H1 (cell line): ENCODE measurements at regions not wholly inside any gene's neighbourhood (a gene's known extent, or its start where the extent isn't known, plus 50 kb on each side); places are given as distances from the start of the nearest gene placed in this dataset.

Experiments
- CTCF ChIA-PET: fragments of 300-600 bp; sonication (Branson Sonifier 250); formaldehyde crosslinking; loops from one replicate; lab custom pipeline; 2021; ENCODE audit not compliant: partially characterized antibody; lab: Charles Lee
- POLR2A ChIA-PET: fragments of 300-600 bp; sonication (Branson Sonifier 250); formaldehyde crosslinking; loops from one replicate; lab custom pipeline; 2021; ENCODE audit warnings: inconsistent platforms; ENCODE audit not compliant: partially characterized antibody; lab: Charles Lee
- DNase-seq, 2 experiments: peaks; one replicate each; pipeline versions ENCODE4 v3.0.0 to v3.0.0-alpha.2; 2010 to 2022; ENCODE audit warnings: low spot score in 2 of 2, low read depth in 1 of 2, mixed read lengths in 1 of 2
- FAIRE-seq: peaks from 2 replicates; lab custom pipeline; 2011; peaks lifted over from hg19 to GRCh38; lab: Jason Lieb, UNC
- H2AFZ ChIP-seq: 2 replicates; pipeline ENCODE4 v1.8.1; 2012; ENCODE audit warnings: low read length, inconsistent platforms
- H2AK5ac ChIP-seq: 2 replicates; pipeline ENCODE4 v1.6.1; 2013; ENCODE audit warnings: low read depth, low read length
- H2BK120ac ChIP-seq: replicated peaks from 2 replicates; pipeline ENCODE3; 2013; ENCODE audit warnings: low read depth, low read length, inconsistent platforms
- H2BK12ac ChIP-seq: 2 replicates; pipeline ENCODE4 v1.6.1; 2013; ENCODE audit warnings: low read depth, low read length
- H2BK15ac ChIP-seq: 2 replicates; pipeline ENCODE4 v1.6.1; 2013; ENCODE audit warnings: low read length
- H2BK20ac ChIP-seq: 2 replicates; pipeline ENCODE4 v1.6.1; 2013; ENCODE audit warnings: low read length
- H2BK5ac ChIP-seq: 2 replicates; pipeline ENCODE4 v1.6.1; 2013; ENCODE audit warnings: low read depth, low read length
- H3K14ac ChIP-seq: 2 replicates; pipeline ENCODE4 v1.6.1; 2013; ENCODE audit warnings: inconsistent platforms; ENCODE audit not compliant: insufficient read length
- H3K18ac ChIP-seq: 2 replicates; pipeline ENCODE4 v1.6.1; 2013; ENCODE audit warnings: low read length; ENCODE audit errors: extremely low read depth
- H3K23ac ChIP-seq: 2 replicates; pipeline ENCODE4 v1.6.1; 2013; ENCODE audit warnings: inconsistent platforms; ENCODE audit not compliant: insufficient read length
- H3K23me2 ChIP-seq: 2 replicates; pipeline ENCODE4 v1.6.1; 2013; ENCODE audit warnings: low read depth, low read length
- H3K27ac ChIP-seq: 2 replicates; pipeline ENCODE4 v1.6.1; 2011; ENCODE audit warnings: low read depth, low read length, inconsistent platforms
- H3K27me3 ChIP-seq, 4 experiments: replicated peaks in 1 of 4; 1 replicate in 1 of 4; 2 replicates in 3 of 4; pipeline versions ENCODE4 v1.6.1 to v1.8.1; 2011 to 2013; ENCODE audit warnings: low read length in 3 of 4, mild to moderate bottlenecking in 3 of 4, inconsistent platforms in 2 of 4, mixed read lengths in 2 of 4, moderate library complexity in 1 of 4; ENCODE audit not compliant: control insufficient read depth in 3 of 4, insufficient read depth in 3 of 4; ENCODE audit errors: extremely low read depth in 1 of 4
- H3K36me3 ChIP-seq, 4 experiments: 2 replicates each; pipeline versions ENCODE4 v1.6.1 to v1.8.1; 2011 to 2013; ENCODE audit warnings: mild to moderate bottlenecking in 4 of 4, low read length in 3 of 4, moderate library complexity in 2 of 4, control low read depth in 1 of 4, inconsistent platforms in 1 of 4; ENCODE audit not compliant: insufficient read depth in 4 of 4, control insufficient read depth in 2 of 4
- H3K4ac ChIP-seq: replicated peaks from 2 replicates; pipeline ENCODE3; 2013; ENCODE audit warnings: low read length, low read depth, mixed read lengths, inconsistent platforms; ENCODE audit not compliant: insufficient read length
- H3K4me1 ChIP-seq, 4 experiments: replicated peaks in 1 of 4; 1 replicate in 1 of 4; 2 replicates in 3 of 4; pipeline versions ENCODE4 v1.6.1 to v1.8.1; 2011 to 2013; ENCODE audit warnings: low read length in 3 of 4, inconsistent platforms in 2 of 4, mixed read lengths in 1 of 4; ENCODE audit not compliant: insufficient read depth in 4 of 4, control insufficient read depth in 3 of 4
- H3K4me2 ChIP-seq, 2 experiments: 2 replicates each; pipeline versions ENCODE4 v1.6.1 to v1.8.1; 2011 to 2013; ENCODE audit warnings: low read depth in 2 of 2, low read length in 2 of 2, control low read depth in 1 of 2, inconsistent platforms in 1 of 2, mild to moderate bottlenecking in 1 of 2; ENCODE audit not compliant: insufficient read depth in 1 of 2
- H3K4me3 ChIP-seq, 4 experiments: fragments of 200-600, 300-600 bp in 1 of 4; sonication (generic), shearing (Covaris generic), sonication (Bioruptor Twin) in 1 of 4; 2 replicates each; pipeline versions ENCODE4 v1.5.1 to v1.8.1; 2011 to 2016; ENCODE audit warnings: low read length in 4 of 4, low read depth in 3 of 4, control low read depth in 2 of 4, inconsistent platforms in 2 of 4, mild to moderate bottlenecking in 2 of 4, mixed read lengths in 1 of 4, moderate library complexity in 1 of 4; ENCODE audit not compliant: insufficient read depth in 2 of 4; ENCODE audit errors: extremely low read depth in 1 of 4
- H3K56ac ChIP-seq: replicated peaks from 2 replicates; pipeline ENCODE3; 2013; ENCODE audit warnings: low read depth, mild to moderate bottlenecking, mixed read lengths, low read length, inconsistent platforms; ENCODE audit not compliant: insufficient read length
- H3K79me1 ChIP-seq: 2 replicates; pipeline ENCODE4 v1.6.1; 2013; ENCODE audit warnings: low read depth, low read length, control low read depth
- H3K79me2 ChIP-seq, 2 experiments: 2 replicates each; pipeline versions ENCODE4 v1.6.1 to v1.8.1; 2012 to 2013; ENCODE audit warnings: low read length in 2 of 2, mild to moderate bottlenecking in 2 of 2, inconsistent platforms in 1 of 2; ENCODE audit not compliant: insufficient read depth in 2 of 2, control insufficient read depth in 1 of 2
- H3K9ac ChIP-seq, 4 experiments: replicated peaks in 1 of 4; 1 replicate in 1 of 4; 2 replicates in 3 of 4; pipeline versions ENCODE4 v1.6.1 to v1.8.1; 2011 to 2013; ENCODE audit warnings: low read depth in 3 of 4, low read length in 3 of 4, control low read depth in 2 of 4, mild to moderate bottlenecking in 2 of 4, moderate library complexity in 2 of 4, inconsistent platforms in 1 of 4; ENCODE audit errors: extremely low read depth in 1 of 4
- H3K9me3 ChIP-seq, 2 experiments: 2 replicates each; pipeline versions ENCODE4 v1.6.1 to v1.8.1; 2012 to 2013; ENCODE audit warnings: mild to moderate bottlenecking in 2 of 2, moderate library complexity in 2 of 2, control low read depth in 1 of 2, inconsistent platforms in 1 of 2, low read depth in 1 of 2, low read length in 1 of 2, mixed read lengths in 1 of 2; ENCODE audit not compliant: insufficient read depth in 2 of 2
- H4K20me1 ChIP-seq, 2 experiments: replicated peaks in 1 of 2; 2 replicates each; pipeline versions ENCODE3 to v1.8.1; 2011 to 2013; ENCODE audit warnings: inconsistent platforms in 2 of 2, low read length in 2 of 2, mild to moderate bottlenecking in 1 of 2; ENCODE audit not compliant: insufficient read depth in 2 of 2, control insufficient read depth in 1 of 2
- H4K5ac ChIP-seq: 2 replicates; pipeline ENCODE4 v1.6.1; 2013; ENCODE audit warnings: low read length, low read depth, mixed read lengths, inconsistent platforms; ENCODE audit not compliant: insufficient read length
- H4K8ac ChIP-seq: 2 replicates; pipeline ENCODE4 v1.8.0; 2013; ENCODE audit warnings: mild to moderate bottlenecking, moderate library complexity, low read length, inconsistent platforms; ENCODE audit not compliant: insufficient read depth; ENCODE audit errors: extremely low read depth
- H4K91ac ChIP-seq: replicated peaks from 2 replicates; pipeline ENCODE3; 2013; ENCODE audit warnings: low read length, mixed read lengths, inconsistent platforms; ENCODE audit not compliant: insufficient read length
- BRCA1 ChIP-seq: IDR thresholded peaks from 2 replicates; pipeline ENCODE4 v1.6.1; 2012; ENCODE audit warnings: low read depth, low read length, improper control_type of control experiment
- SRF ChIP-seq: IDR thresholded peaks from 2 replicates; pipeline ENCODE4 v1.6.1; 2011; ENCODE audit warnings: mild to moderate bottlenecking, low read depth, low read length, moderate library complexity
- WGBS, 2 experiments: shearing (Covaris generic) in 1 of 2; methylation state at CpG; one replicate each; pipeline versions ENCODE4 v1.1.6 to v1.1.7; 2013 to 2015; ENCODE audit warnings: low lambda C conversion rate in 2 of 2, mixed read lengths in 2 of 2, inconsistent platforms in 1 of 2, low coverage in 1 of 2, missing lambda C conversion rate in 1 of 2; ENCODE audit not compliant: insufficient replicate concordance in 2 of 2, insufficient coverage in 1 of 2, insufficient read length in 1 of 2; ENCODE audit errors: extremely low coverage in 1 of 2, missing lambda C conversion rate in 1 of 2; 5-methylcytosine and 5-hydroxymethylcytosine counted together

- Histone ChIP-seq H2BK5ac (no peak overlapping the region), H2BK120ac (no peak overlapping the region), H2BK12ac (no peak overlapping the region), H2AFZ (no peak overlapping the region), H3K23me2 (peaks cover 7% of the 10 kb centered on the region; the same call in 1 of the 2 replicates), H4K5ac (no peak overlapping the region), H3K14ac (no peak overlapping the region), H3K4me3 (no peak overlapping the region), H3K56ac (no peak overlapping the region), H3K9ac (no peak overlapping the region), H4K8ac (no peak overlapping the region), H3K4me1 (no peaks in the 10 kb centered on the region), H3K9me3 (no peaks in the 10 kb centered on the region), H3K4ac (no peak overlapping the region), H3K23ac (no peak overlapping the region), H2AK5ac (no peak overlapping the region), H3K27me3 (0 out of 7 replicates have a peak, but pooled peaks cover 0 to 2% (median 0%) of the 10 kb centered on the region in 4 experiments), H3K79me1 (0 out of 2 replicates have a peak, but pooled peaks cover 3% of the 10 kb centered on the region), H3K79me2 (0 out of 4 replicates have a peak, but pooled peaks cover 0 to 2% of the 10 kb centered on the region in 2 experiments), H3K18ac (no peak overlapping the region), H3K36me3 (no peaks in the 10 kb centered on the region), H4K20me1 (peaks cover 0 to 9% of the 10 kb centered on the region in 2 experiments), H4K91ac (no peak overlapping the region), H2BK20ac (no peak overlapping the region), H3K4me2 (no peak overlapping the region), H3K27ac (no peak overlapping the region), H2BK15ac (no peak overlapping the region)
- no peak for TF ChIP-seq SRF
- TF ChIP-seq BRCA1 = no peak
- ChIA-PET CTCF (no interaction called here), POLR2A (no interaction called here)
- WGBS, 2 experiments = no CpG with 5 or more reads among the region's 1 CpG
- FAIRE-seq = no peak
- DNase-seq = no peak
Measured at GRCh38 chr4:3358656-3359055, 65.8 kb downstream of the RGS12 start.
